HG02970 (cell line): ENCODE measurements at regions not wholly inside any gene's neighbourhood (a gene's known extent, or its start where the extent isn't known, plus 50 kb on each side); places are given as distances from the start of the nearest gene placed in this dataset.

Experiments used
- ATAC-seq: cut with Tn5 transposase; IDR thresholded peaks from one replicate; pipeline ENCODE4 v1.9.1; 2021; ENCODE audit warnings: mild to moderate bottlenecking, moderate library complexity, moderate number of reproducible peaks; ENCODE audit not compliant: unreplicated experiment, low FRiP score

DNA sequence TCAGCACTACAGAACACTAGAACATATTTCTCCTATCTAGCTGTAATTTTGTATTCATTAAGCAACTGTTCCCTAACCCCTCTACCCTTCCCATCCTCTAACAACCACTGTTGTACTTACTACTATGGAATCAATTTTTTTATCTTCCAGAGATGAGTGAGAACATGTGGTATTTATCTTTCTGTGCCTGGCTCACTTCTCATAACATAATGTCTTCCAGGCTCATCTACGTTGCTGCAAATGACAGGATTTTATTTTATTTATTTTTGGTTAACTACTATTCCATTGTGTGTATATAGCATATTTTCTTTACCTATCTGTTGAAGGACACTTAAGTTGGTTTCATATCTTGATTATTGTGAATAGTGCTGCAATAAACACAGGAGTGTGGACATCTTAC lies 200.9 kb upstream of the CHRM2 start:
- ATAC-seq, result no peak

DNA sequence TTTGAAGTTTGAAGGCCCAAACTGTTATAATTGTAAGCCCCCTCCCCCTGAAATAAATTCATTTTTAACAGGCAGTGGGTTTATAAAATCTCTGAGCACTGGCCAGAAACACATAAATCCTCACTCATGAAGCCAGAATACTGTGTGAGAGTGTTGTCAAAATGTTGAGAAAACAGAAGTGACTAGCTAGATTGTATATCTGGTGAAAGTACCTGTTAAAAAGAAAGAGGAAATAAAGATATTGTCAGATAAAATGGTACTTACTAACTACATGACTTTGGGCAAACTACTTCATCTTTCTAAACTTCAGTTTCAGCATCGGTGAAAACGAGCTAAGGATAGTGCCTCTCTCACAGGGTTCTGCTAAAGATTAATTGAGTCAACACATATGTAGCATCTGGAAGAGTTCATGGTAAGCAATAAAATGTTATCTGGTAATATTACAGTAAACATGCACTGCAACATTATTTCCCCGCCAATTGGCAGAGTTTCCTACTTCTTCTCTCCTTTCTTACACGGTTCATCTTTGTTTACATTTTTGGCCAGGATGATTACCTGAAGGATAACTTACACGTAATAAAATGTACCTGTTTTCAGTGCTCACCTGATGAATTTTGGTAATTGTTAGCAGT lies 202.5 kb upstream of the CHRM2 start:
- no peak for ATAC-seq

DNA sequence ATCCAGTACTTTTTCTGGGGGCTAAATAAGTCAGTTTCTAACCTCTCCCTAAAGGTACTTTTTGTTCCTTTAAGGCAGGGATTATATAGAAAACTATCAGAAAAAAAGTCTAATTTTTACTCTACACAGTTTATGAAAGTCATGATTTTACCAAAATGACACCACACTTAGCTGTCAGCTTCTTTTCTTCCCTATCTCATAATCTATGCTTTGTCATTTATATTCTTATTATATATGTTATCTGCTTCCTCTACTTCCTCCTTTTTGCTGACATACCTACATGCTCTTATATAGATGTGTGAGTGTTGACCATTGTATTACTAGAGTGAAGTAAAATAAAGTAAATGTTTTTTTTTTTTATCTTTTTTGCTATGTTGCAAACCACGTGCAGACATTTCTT lies 203.9 kb upstream of the CHRM2 start:
- no peak for ATAC-seq

DNA sequence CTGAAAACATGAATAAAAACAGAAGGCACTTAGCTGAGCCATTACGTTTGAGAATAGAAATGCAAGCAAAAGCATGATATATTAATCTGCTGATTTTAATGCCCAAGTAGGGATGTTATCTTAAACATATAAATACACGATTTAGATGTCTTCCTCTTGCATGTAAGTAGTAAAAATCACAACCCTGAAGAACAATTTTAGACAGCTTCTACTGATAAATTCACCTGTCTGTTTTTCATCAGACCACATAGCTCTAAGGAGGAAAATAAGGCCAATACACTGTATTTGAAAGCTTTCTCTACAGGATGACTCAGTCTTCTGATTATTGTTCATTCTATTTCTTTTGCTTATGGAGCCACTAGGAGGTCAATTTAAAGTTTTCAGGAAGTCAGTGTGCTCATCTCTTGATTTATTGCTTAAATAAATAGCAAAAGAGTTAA lies 210.9 kb upstream of the CHRM2 start:
- ATAC-seq, result no peak

DNA sequence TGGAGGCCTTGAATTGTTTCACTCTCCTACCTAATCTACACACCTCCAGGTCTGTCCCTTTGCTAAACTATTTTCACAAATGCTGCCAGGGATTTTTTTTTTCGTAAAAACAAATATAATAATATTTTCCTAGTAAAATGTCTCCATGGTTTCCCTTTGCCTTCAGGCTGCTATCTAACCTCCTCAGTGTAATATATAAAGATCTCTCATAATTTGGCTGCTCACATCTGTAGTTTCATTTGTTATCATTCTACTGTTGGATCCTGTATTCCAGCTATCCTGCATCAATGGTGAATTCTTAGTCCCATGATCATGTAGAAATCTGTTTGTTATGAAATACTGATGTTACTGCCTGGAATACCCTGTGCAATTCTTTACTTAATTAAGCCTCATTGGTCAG lies 211.9 kb upstream of the CHRM2 start:
- no peak for ATAC-seq

DNA sequence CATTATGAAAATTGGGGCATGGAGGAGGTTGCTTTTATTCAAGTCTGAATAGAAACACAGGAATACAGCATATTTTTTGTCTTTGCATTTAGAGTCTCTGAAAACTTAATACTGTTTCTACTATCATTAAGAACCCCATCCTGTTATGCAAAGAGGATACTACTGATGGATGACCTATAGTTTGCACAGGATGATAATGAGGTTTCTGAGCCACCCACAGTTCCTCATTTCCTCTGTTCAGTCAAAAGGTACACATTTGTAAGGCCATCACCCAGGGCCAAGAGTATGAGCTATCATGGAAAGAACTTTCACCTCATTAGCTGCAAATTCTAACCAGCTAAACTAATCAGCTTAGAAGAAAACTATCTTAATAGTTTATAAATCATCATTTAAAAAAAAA lies 213.0 kb upstream of the CHRM2 start:
- ATAC-seq, result no peak

DNA sequence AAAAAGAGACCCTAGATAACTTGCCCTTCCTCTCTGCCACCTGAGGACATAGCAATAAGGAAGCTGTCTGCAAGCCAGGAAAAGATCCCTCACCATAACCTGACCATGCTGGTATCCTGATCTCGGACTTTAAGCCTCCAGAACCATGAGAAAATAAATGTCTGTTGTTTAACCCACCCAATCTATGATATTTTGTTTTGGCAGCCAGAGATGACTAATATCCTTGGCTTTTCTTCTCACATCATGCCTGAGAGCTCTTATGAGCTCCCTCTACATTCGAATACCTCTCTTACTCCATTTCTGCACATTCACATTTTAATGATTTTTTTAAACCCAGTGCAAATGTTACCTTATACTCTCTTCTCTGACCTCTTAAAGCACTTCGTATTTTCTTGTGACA lies 214.0 kb upstream of the CHRM2 start:
- no peak for ATAC-seq

DNA sequence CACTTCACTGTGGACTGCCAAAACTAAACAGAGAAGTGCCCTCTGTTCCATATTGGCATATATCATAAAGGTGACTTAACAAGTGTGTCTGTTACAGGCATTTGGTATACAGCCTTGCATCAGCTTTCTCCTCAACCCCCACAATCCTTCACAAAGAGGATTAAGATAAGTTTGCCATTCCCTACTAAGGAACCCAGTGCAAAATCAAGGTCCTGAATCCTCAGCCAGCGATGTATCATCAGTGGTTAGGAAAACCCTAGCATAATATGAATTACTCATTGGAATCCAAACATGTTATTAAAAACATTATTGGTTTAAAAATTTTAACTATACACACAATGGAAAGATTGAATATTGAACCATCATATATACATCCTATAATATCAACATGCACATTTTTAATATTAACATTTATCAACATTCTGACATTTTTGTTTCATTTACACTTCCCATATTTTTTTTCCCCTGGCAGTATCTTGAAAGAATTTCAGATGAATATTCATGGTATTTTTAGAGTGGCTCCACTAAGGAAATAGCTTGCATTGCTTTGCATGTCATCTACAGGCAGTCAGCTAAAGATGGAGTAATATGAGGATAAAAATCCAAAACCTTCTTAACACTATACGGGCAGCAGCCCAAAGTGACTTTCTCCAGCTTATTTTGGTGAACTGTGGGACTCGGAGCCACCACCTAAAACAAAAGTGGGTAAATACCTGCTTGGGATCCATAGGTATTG lies 215.6 kb upstream of the CHRM2 start:
- ATAC-seq, result no peak

DNA sequence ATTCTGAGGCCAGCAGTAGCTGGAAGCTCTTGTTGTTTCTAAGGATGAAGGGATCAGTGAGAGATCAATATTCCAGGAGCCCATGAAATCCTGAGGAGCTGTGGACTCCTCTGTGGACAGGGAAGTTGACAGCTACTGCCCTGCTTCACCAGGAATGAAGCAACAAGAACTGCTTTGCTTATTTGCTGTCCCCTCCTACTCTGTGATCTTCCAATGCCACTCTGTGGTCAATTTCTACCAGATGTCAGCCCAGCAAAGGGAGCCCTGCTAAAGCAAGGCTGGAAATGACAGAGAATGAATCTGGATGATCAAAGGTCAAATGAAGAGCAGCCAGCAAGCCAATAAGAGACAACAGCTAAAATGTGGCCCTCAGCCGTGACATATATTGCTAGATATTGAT lies 227.5 kb upstream of the CHRM2 start:
- ATAC-seq, result no peak

DNA sequence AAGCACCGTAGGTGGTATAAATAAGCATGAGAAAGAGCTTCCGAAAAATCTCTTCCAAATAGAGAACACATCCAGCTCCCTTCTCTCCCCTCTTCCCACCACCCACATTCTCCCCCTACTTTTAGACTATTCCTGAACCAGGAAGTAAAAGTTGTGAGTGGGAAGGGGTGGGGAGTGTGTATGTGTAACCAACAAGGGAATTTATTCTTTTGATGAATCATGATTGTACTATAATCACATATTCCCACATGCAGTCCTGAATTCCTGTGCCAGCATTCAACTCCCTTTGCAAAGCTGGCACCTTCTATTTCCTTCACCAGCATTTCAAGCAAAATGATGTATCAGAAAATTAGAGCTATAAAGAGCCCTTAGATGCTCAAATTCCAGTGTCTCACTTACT lies 230.6 kb upstream of the CHRM2 start:
- no peak for ATAC-seq

DNA sequence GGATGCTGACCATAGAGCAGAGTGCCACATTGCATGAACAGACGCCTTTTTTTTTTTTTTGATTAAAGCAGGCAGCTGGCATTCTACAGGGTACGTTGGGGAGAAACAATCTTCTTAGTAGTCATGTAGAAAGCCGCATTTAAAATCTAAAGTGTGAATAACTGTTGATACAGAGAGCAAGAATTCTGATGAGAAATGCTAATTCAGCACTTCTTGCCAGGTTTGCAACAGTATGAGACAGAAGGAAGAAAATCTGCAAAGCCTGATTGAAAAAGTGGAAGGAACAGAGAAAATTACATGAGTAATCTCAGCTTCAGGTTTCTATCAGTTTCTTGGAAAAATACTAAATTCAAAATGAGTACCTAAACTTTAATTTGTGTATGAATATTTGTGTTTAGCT lies 232.7 kb upstream of the CHRM2 start:
- no peak for ATAC-seq

DNA sequence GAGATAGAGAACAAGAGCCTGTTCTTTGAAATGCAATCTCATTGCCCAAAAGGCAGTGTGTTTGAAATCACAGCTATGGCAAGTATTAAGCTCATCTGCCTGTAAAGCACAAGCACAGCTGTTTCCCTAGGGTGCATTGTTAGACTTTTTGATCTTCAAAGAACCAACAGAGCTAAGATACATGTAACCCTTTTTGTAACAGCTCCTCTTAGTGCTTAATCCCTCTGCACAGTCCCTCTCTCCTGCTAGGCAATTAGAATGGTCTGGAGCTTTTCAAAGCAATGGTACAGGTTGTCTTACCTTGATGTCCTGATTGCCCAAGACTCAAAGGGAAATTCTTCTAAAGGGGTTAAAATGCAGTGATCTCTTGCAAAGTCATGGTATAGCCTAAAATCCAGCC lies 249.6 kb upstream of the CHRM2 start:
- ATAC-seq, result no peak

DNA sequence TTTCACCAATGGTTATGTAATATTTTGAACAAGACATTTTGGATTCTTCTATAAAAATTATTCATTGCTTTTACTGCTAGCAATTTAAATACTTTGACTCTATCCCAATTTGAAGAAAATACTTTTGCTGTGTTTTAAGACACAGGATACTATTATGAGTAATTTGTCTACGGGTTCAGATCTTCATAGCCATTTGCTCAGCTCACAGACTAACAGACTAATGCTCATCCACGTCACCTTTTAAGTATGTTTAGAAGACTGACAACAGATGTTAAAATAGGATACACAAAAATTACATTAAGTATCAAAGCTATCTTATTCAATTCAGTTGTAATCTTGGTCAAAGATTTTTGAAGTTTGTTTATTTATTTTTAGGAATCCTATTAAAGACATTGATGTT lies 251.3 kb upstream of the CHRM2 start:
- no peak for ATAC-seq

DNA sequence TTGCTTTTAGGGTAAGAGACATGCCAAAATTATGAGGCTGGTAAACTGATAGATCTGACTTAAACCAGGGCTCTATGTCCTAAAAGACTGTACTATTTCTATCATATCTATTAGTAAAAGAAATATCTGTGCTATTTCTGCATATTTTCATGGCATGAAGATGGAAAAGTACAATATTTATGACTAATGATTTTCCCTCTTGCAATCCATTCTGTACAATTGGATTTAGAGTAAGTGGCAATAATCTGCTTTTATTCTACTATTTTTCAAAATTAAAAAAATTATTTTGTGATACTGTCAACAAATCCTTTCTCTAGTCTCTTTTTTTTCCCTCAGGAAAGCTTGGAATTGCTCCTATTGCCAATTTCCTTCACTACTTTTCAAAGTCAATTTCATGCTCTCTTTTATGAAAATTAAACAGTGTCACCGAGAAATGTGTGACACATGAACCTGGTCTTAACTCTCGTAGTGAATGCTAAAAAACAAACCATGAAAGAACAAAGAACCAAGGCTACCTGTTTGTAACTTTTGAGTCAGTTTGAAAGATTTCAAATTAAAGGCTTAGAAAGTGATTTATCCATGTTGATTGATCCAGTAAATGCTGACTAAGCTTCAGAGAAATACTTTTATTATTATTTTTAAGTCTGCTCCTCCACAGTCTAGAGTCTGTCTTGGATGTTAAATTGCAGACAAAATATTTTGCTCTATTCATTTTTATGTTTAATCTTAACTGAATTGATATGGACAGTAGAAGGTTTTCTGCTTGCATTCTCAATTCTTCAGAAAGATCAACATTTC lies 262.7 kb upstream of the CHRM2 start:
- ATAC-seq, result no peak

DNA sequence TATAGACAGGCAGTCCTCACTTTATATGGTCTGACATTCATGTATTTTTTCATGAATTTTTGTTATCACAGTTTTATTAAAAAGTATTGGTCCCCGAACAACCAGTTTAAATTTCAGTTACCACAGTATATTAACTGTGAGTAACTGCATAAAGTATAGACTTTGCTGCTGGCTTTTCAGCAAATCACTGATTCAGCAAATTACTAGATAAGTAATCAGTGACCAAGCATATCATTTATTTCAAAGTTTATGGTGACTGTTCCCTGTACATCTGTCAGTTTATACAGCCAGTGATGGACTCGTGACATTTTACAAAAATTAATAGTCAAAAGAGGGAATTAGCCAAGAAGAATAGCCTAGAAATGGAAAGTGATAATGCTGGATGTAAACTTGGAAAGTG lies 266.7 kb upstream of the CHRM2 start:
- no peak for ATAC-seq

DNA sequence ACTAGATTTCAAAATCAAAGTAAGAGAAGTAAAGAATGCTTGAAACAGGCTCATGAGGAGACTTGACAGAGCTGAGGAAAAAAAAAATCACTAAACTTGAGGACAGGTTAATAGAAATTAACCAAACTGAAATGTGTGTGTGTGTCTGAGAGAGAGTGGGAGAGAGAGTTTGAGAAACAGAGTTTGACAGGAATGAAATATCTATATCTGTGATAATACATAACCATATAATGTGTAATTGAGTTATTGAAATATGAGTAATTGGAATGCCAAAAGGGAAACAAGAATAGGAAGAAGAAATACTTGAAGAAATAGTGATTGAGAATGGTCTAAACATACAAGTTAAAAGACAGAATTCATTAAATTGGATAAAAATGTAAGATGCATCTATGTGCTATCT lies 268.0 kb upstream of the CHRM2 start:
- no peak for ATAC-seq

DNA sequence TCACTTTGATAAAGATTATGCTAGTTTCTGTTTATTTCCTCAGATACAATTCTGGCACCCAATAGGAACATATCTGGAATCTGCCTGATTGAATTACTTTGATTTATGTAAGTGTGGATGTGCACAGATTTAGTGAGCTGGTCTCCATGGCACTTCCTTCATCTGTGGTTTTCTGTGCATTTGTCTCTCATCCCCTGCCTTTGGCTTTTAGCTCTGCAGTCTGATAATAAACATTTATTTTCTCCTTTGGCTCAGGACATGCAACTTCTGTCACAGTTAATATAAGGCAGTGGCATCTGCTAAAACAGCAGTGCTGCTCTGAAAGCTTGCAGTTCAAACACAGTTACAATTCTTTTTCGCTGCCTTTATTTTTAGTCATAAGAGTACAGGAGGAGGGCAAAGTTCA lies 273.7 kb upstream of the CHRM2 start:
- ATAC-seq, result no peak

DNA sequence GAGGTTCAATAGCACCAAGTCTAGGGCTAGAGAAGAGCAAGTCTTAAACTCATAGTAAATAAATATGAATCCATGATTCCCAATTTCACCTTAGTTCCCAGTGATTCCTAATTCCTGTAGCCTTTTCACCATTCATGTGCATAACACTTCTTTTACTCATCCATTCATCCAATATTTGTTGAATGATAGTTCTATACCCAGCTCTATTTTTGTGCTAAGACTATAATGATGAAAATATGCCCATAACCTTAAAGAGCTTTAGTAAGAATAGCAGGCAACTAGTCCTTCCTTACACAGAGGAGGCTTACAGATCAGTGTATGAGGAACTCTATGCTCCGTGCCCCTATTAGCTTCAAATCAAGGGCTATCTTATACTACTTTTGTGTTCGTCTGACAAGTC lies 280.2 kb upstream of the CHRM2 start:
- ATAC-seq, result no peak

DNA sequence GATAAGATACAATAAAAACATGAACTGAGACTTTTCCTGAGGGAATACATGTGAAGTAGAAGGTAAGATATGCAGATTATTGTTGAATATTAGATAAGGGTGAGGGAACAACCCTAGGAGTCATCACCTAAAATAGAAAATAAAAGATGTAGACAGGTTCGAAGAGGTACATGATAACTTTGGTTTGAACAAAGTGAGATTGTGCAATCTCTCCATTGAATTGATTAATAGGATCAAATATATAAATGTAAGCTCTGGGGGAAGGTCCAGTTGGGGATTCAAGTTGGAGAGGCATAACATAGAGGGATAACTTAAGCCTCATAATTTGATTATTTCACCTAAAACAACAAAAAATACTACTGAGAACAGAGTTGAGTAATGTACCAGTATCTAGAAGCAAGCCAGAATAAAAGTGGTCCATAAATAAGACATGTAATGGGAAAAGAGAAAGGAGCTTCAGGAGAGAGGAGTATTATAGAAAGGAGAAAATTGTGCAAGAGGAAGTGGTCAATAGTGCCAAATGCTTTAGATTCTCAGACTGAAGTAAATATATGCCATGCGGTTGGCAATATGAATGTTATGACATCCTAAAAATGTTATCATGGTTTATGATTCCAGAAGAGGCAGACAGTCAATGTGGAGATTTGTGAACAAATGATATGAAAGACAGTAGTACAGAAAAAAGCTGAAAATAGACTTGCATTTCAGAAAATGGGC lies 282.3 kb upstream of the CHRM2 start:
- no peak for ATAC-seq

DNA sequence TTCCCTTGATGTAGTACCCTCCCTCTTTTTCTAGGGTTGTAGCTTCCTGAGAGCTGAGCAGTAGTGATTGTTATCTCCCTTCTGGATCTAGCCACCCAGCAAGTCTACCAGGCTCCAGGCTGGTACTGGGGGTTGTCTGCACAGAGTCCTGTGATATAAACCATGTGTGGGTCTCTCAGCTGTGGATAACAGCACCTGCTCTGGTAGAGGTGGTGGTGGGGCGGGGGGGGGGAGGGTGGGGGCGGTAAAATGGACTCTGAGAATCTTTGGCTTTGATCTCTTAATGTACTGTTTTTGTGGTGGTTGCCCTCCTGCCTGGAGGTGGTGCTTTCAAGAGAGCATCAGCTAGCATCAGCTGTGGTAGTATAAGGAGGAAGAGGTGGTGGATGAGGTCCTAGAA lies 302.0 kb upstream of the CHRM2 start:
- ATAC-seq, result no peak

DNA sequence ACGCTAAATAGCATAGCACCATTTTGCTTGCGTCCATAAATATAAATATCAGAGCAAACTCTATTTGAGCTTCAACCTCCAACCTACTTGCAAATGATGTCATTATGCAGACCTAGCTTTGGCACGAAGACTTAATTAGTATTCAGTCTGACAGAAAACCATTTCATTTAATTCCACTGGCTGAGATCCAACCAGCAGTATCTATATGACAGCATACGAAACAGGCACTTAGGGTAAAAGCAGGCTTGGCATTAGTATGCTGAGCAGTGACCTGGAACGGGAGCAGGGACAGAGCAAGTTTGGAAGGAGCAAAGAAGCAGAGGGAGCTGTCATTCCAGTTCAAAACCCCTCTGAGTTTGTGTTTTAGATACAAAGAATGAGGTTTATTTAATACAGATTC lies 312.5 kb upstream of the CHRM2 start:
- no peak for ATAC-seq
